Left lung (tissue), 4 donors: ENCODE measurements at regions not wholly inside any gene's neighbourhood (a gene's known extent, or its start where the extent isn't known, plus 50 kb on each side); places are given as distances from the start of the nearest gene placed in this dataset.
"Not testable (repeated sequence)": the region's sequence is repeated elsewhere in the genome, so short reads cannot be mapped to it uniquely, and the experiment has no call there.

ENCODE experiments used
- ATAC-seq: fragments of 200-7000 bp; cut with Tn5 transposase; one replicate; pipeline ENCODE4 v1.9.1; 2020; ENCODE audit warnings: moderate library complexity
- DNase-seq, 4 donors: peaks; one replicate each; pipeline ENCODE4 v3.0.0-alpha.2; 2013 to 2020
- H3K27ac ChIP-seq, 2 donors: fragments of 200-600 bp; sonication (generic) in 1 of 2; one replicate each; pipeline versions ENCODE4 v1.5.0 to v1.8.0; 2020 to 2021
- H3K27me3 ChIP-seq, 2 donors: fragments of 200-600 bp; sonication (generic) in 1 of 2; one replicate each; pipeline versions ENCODE4 v1.5.0 to v1.8.0; 2020 to 2021
- H3K36me3 ChIP-seq, 2 donors: fragments of 200-600 bp; sonication (generic) in 1 of 2; one replicate each; pipeline versions ENCODE4 v1.5.0 to v1.8.0; 2020 to 2021
- H3K4me1 ChIP-seq, 2 donors: fragments of 200-600 bp; one replicate each; pipeline ENCODE4 v1.8.0; 2021
- H3K4me3 ChIP-seq, 2 donors: fragments of 200-600 bp; sonication (generic) in 1 of 2; one replicate each; pipeline versions ENCODE4 v1.5.0 to v1.8.0; 2020 to 2021; ENCODE audit warnings: mild to moderate bottlenecking in 1 of 2
- H3K9me3 ChIP-seq, 2 donors: fragments of 200-600 bp; sonication (generic) in 1 of 2; one replicate each; pipeline versions ENCODE4 v1.5.0 to v1.8.0; 2020 to 2021
- intact Hi-C, 2 donors: fragments of 100-400 bp; cut with DNase I; formaldehyde crosslinking; loops; one replicate each; pipeline versions ENCODE4 v1.11.2 to v1.14.2; 2022
- TF ChIP-seq, protein P1 (sequence below), 2 donors: fragments of 200-600 bp; sonication (generic) in 1 of 2; IDR thresholded peaks; one replicate each; pipeline versions ENCODE4 v1.5.0 to v1.8.0; 2021; ENCODE audit warnings: antibody characterized with exemption in 2 of 2
- donor health status: DM: no; HTN: yes; CAD: no.
- donor health status: DM: no; HTN: no; CAD: no.

DNA sequence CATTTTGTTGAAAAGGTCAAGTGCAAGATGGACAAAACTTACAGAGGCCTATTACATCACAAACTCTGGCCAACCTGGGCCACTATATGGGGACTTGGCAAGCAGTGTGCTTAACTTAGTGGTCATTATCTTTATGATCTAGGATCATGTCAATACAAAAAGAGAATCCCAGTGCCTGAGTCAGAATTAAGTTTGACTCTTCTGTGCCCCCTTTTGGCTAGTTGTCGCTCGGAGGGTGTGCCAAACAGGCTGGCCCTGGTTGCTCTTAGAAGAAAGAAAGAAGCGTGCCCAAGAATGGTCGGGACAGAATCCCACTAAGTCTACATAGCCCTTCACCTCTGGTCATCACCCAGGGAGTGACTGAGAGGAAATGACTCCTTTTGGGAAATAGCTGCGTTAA lies 100.1 kb downstream of the EIF4E start:
- TF ChIP-seq, protein P1, sequence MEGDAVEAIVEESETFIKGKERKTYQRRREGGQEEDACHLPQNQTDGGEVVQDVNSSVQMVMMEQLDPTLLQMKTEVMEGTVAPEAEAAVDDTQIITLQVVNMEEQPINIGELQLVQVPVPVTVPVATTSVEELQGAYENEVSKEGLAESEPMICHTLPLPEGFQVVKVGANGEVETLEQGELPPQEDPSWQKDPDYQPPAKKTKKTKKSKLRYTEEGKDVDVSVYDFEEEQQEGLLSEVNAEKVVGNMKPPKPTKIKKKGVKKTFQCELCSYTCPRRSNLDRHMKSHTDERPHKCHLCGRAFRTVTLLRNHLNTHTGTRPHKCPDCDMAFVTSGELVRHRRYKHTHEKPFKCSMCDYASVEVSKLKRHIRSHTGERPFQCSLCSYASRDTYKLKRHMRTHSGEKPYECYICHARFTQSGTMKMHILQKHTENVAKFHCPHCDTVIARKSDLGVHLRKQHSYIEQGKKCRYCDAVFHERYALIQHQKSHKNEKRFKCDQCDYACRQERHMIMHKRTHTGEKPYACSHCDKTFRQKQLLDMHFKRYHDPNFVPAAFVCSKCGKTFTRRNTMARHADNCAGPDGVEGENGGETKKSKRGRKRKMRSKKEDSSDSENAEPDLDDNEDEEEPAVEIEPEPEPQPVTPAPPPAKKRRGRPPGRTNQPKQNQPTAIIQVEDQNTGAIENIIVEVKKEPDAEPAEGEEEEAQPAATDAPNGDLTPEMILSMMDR (IDR thresholded peaks at IDR 0.05): no peak
- H3K27me3 ChIP-seq: no peaks in the 10 kb centered on the region
- H3K4me3 ChIP-seq: no peak overlapping the region
- H3K27ac ChIP-seq: no peak overlapping the region
- H3K4me1 ChIP-seq: no peaks in the 10 kb centered on the region
- no peaks in the 10 kb centered on the region for H3K36me3 ChIP-seq
- DNase-seq (no peak), ATAC-seq (no peak)
- H3K9me3 ChIP-seq: no peaks in the 10 kb centered on the region
- intact Hi-C loops: no loop called here

DNA sequence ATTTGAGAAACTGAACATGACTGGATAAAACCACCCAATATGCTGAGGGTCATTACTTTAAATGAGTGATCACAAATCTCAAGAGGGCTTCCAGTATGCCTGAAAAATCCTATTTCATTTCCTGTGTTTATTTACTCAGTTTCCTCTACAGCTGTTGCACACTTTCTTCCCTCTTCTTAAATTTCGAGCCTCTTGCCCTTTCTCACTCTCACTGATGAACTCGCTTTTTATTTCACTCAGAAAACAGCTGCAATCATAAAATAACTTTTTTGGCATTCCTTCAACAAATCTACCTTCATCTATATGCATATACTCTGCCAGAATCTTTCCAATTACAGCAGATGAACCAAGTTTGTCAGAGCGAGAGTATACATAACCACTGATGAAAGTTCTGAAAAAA lies 101.3 kb downstream of the EIF4E start:
- Histone ChIP-seq H3K27me3 (no peaks in the 10 kb centered on the region), H3K27ac (no peak overlapping the region), H3K4me3 (no peak overlapping the region), H3K9me3 (no peaks in the 10 kb centered on the region), H3K4me1 (no peaks in the 10 kb centered on the region), H3K36me3 (no peaks in the 10 kb centered on the region)
- DNase-seq (no peak), ATAC-seq (no peak)
- TF ChIP-seq, protein P1 (IDR thresholded peaks at IDR 0.05): no peak
- intact Hi-C loops: no loop called here

DNA sequence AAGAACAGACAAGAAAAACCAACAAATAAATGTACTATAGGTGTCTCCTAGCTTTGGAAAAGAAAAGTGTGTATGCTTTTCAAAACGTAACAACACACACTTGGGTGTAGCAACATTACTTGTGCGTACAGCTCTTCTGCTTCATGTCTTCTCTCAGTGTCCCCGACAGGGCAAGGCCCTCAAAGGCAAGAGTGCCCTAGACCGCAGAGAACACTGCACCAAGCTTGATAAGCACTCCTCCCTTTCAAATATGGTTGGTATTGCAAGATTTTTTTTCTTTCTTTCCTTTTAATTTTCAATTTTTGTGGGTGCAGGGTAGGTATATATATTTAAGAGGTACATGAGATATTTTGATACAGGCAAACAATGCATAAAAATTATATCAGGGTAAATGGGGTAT lies 106.8 kb downstream of the EIF4E start:
- no peaks in the 10 kb centered on the region for H3K27me3 ChIP-seq
- H3K4me1 ChIP-seq: no peaks in the 10 kb centered on the region
- no peaks in the 10 kb centered on the region for H3K36me3 ChIP-seq
- no peak for DNase-seq
- no peak overlapping the region for H3K27ac ChIP-seq
- intact Hi-C loops: no loop called here
- peaks cover 0 to 1% of the 10 kb centered on the region in 2 donors for H3K9me3 ChIP-seq
- TF ChIP-seq, protein P1 (IDR thresholded peaks at IDR 0.05): no peak
- H3K4me3 ChIP-seq: no peak overlapping the region
- ATAC-seq: no peak

DNA sequence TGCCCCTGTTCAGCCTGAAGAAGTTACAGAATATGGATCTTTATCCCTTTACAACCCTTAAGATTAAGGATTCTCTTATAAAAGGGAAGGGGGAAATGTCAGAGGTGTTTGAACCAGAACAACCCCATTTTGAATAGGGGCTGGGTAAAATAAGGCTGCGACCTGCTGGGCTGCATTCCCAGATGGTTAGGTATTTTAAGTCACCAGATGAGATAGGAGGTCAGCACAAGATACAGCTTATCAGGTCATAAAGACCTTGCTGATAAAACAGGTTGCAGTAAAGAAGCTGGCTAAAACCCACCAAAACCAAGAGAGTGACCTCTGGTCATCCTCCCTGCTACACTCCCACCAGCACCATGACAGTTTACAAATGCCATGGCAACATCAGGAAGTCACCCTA lies 110.8 kb downstream of the EIF4E start:
- ATAC-seq, intact Hi-C loops, DNase-seq, H3K27me3 ChIP-seq, H3K27ac ChIP-seq, H3K4me3 ChIP-seq, H3K4me1 ChIP-seq, H3K36me3 ChIP-seq, H3K9me3 ChIP-seq: not testable (repeated sequence)

DNA sequence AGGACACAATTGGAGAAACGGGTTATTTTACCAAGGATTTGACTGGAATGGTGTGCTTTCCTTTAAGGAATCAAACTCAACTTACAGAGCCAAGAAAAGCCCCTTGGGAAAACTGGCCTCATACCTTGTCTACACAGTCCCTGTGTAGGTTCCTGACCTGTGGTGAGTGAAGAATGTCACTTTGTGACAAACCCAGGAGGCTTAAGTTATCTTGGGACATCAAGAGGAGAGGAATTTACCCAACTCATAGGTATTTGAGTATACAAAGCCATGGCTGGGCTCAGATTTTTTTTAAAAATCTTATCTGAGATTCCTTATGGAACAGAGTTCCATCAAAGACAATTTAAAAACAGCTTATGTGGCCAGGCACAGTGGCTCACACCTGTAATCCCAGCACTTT lies 112.1 kb downstream of the EIF4E start:
- ATAC-seq (no peak), DNase-seq (no peak)
- intact Hi-C loops: no loop called here
- no peak overlapping the region for H3K27ac ChIP-seq
- no peaks in the 10 kb centered on the region for H3K36me3 ChIP-seq
- peaks cover 0 to 2% of the 10 kb centered on the region in 2 donors for H3K9me3 ChIP-seq
- no peaks in the 10 kb centered on the region for H3K27me3 ChIP-seq
- TF ChIP-seq, protein P1 (IDR thresholded peaks at IDR 0.05): no peak
- H3K4me1 ChIP-seq: no peaks in the 10 kb centered on the region
- H3K4me3 ChIP-seq: no peak overlapping the region

DNA sequence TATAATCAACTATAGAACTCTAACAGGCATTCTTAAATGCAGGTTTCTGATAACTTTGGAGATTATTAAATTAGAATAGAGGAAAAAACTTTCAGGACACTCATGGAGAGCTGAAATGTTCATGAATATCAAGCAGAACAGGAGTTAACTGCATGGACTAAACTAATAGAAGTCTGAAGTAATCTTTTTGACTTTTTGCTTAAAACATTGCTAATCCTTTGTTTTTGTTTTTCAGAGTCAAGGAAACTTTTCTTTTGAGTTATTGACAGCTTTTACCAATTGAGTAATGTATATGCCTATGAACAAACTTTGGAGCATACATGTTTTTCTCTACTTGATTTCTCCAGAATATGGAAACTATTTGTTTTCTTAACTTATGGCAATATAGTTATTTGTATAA lies 112.5 kb downstream of the EIF4E start:
- no peaks in the 10 kb centered on the region for H3K27me3 ChIP-seq
- no peaks in the 10 kb centered on the region for H3K4me1 ChIP-seq
- ATAC-seq (no peak), DNase-seq (no peak)
- peaks cover 0 to 2% of the 10 kb centered on the region in 2 donors for H3K9me3 ChIP-seq
- H3K4me3 ChIP-seq: no peak overlapping the region
- intact Hi-C loops: no loop called here
- TF ChIP-seq, protein P1 (IDR thresholded peaks at IDR 0.05): no peak
- H3K27ac ChIP-seq: no peak overlapping the region
- no peaks in the 10 kb centered on the region for H3K36me3 ChIP-seq
